ENCODE measurements at regions not wholly inside any gene's neighbourhood (a gene's known extent, or its start where the extent isn't known, plus 50 kb on each side); places are given as distances from the start of the nearest gene placed in this dataset.
"Not testable (repeated sequence)": the region's sequence is repeated elsewhere in the genome, so short reads cannot be mapped to it uniquely, and the experiment has no call there.

DNA sequence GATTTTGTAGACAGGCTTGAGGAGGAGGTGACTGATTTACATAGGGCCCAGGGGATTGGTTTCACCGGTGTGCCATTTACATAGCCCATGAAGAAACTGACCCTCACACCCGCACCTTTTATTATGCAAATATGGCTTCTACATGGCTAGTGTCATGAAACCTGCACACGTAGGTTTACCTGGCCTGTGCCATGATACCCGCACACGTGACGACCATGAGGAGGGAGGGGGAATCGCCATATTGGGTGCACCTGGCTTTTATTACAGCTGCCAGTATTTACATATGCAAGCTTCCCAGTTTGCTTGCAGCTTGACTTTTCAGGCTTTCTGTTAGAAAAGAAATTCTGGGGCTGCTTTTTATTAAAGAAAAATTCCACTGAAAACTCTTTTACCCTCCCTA is 359.7 kb downstream of the ADAM29 start:
- no peak for DNase-seq (ENCODE audit: low read depth)

DNA sequence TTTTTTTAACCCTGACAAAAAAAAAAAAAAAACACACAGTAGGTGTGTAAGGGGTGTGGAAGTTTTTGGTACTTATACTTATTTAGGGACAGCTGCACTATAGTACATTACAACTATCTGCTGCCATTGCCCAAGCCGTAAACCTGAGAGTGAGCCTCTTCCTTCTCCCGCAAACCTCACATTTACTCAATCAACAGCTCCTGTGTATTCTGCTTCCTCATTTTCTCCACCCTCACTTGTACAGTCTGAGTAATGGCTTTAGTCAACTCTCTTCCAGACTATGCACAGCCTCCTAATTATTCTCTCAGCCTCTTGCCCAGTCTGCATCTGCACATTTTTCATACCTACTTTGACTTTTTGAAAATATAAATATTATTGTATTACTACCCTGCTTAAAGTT is 362.0 kb downstream of the ADAM29 start:
- no peak for DNase-seq (ENCODE audit: low read depth)

DNA sequence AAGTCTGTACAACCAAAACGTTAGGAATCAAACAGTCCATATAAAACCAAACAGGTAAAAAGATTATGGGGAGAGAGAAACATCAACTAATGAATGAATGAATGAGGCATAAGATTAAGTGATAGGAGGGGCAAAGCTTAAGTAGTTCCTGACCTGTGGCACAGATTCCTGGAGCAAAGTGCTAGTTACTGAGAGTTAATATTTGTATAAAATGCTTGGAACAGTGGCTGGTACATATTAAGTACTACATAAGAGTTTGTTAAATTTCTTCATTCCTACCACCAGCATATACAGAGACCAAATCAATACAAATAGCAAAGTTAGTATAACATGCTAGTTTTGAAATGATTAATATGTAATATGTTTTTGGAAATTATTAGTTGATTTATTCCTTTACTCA is 363.7 kb downstream of the ADAM29 start:
- DNase-seq (ENCODE audit: low read depth), result no peak

DNA sequence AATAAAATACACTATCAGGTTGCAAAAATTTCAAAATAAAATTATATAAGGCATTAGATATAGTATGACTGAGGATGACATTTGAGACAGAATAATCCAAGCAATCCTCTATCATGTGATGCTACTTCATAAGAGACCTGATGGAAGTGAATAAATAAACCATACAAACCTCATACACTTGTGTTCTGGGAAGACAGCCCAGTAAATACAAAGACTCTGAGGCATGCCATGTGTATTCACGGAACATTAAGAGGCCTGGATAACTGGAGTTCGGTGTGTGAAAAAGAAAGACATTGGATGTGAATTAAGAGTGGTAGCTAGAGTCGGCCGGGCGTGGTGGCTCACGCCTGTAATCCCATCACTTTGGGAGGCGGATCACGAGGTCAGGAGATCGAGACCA is 364.2 kb downstream of the ADAM29 start:
- no peak for DNase-seq (ENCODE audit: low read depth)

DNA sequence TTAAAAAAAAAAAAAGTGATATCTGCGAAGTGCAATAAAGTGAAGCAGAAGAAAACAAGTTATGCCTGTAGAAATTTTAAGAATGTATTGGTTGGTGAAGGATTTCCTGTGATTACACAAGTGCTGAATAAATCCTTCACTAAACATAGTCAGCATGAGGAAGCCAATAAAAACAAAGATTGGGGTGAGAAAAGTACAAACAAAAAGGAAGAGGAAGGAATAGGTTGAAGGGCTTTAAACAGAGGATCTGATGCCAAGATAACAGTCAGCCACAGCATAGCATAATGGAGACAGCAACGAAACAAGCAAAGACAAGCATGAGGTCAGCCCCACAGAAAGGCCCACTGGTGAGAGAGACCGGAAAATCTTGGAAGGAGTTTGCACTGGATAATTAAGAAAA is 372.2 kb downstream of the ADAM29 start:
- DNase-seq (ENCODE audit: low read depth), result peak; percentile 52

DNA sequence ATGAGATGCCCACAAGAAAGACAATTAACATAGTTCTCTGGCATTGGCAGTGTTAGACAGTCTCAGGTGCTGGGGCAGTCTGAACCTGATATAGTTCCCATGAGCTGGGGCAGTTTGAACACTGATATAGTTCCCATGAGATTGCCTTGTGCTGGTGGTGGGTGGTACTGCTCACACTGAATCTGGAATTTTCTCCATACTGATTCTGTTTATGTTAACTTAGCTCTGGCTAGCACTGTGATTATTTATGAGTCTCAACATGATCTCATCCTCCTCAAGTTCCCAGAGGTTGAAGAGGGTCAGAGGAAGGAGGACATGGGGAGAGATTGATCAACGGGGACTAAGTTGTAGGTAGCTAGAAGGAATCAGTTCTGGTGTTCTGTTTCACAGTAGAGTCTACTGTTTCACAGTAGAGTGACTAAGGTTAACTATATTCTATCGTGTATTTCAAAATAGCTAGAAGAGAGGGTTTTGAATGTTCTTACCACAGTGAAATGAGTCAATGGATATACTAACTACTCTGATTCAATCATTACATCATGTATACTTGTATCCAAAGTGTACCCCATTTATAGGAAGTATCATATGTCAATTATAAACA is 379.9 kb downstream of the ADAM29 start:
- DNase-seq (ENCODE audit: low read depth), result peak; percentile 67

DNA sequence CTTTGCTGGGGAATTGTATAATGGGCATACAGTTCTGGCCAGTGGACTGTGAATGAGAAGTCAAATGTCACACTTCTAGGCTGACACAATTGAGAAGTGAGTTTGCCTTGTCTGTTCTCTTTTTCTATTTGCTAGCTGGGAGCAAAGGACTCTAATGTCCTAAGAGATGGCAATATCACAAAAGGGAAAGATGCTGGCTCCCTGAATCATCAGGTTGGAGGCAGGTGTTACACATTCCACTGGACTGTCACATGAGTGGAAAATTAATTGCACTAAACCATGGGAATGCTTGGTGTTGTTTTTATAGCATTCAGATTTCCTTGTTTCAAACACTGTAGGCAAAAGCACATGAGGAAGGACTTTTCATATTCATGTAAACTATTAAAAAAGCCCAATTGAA is 388.3 kb downstream of the ADAM29 start:
- DNase-seq (ENCODE audit: low read depth), result peak; percentile 84

DNA sequence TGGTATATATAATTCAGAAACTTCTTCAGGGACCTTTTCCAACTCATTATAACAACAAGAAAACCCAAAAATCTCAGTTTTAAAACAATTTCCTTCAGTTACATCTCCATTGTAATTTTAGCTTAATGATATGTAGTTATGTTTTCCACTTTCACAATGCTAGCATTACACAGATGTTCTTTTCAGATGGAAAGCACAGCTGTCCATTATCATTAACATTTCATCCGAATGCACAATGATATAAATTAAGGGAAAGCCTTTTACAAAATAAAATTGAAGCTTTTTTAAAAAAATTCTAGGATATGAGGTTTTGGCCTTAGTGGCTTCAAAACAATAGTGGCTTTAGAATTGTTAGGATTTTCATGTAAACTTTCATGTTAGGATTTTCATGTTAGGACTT is 389.2 kb downstream of the ADAM29 start:
- DNase-seq (ENCODE audit: low read depth), result no peak

DNA sequence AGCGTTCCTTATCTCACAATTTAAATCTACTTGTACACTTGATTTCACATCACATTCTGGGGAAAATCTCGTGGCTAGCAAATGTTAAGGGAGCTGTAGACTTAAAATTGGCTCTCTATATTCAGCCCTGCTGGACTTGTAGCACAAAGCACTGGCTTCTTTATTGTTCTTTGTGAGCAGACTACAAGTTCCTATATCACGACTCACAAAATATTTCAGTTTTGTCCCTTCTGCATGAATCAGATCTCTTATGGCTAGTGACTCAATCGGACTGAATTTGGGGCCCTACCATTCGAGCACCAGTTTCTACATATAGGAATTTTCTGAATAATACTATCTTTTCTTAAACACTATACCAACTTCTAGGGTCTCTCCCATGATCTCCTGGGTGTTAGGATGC is 390.1 kb downstream of the ADAM29 start:
- peak; percentile 76 for DNase-seq (ENCODE audit: low read depth)

DNA sequence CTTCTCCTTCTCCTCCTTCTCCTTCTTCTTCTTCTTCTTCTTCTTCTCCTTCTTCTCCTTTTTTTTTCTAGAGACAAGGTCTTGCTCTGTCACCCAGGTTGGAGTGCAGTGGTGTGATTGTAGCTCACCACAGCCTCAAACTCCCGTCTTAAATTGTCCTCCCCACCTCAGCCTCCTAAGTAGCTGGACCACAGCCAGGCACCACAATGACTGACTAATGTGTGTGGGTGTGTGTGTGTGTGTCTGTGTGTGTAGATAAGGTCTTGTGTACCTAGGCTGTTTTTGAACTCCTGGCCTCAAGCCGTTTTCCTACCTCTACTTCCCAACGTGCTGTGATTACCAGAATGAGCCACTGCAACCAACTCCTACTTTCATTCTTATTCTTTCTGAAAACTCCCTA is 390.9 kb downstream of the ADAM29 start:
- DNase-seq (ENCODE audit: low read depth), result peak; percentile 23

DNA sequence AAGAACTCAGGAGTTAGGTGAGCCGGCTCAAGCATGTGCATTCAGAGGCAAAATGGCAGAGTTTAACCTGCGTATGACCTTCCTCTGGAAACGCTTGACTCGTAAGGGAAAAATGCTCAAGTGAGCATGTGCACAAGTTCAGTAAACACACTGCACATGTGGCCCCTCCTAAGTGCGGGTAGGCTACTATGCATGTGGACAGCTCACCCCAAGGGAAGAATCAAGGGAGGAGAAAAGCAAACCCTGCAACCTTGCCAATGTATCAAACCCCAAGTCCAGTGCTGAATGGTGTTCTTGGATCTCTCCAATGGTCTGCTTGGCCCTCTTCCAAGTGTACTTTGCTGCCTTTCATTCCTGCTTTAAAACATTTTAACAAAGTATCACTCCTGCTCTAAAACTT is 407.1 kb downstream of the ADAM29 start:
- DNase-seq (ENCODE audit: low read depth), result no peak

DNA sequence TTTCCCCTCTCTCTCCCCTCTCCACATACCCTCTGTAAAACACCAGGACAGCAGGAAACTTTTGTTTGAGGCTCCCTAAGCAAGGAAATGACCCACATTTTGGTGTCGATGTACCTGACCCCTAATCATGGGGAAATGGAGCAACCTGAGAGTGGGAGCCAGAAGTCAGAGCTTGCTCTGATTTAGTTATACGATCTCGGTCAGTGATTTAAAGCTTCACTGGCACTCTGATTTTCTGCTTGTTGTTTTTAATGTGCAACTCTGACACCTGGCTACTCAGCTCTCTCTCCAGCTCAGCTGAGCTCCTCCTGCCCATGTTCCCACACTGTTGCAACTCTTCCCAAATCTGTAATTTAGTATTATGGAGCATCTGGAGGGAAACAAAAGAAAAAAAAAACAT is 408.6 kb downstream of the ADAM29 start:
- no peak for DNase-seq (ENCODE audit: low read depth)

DNA sequence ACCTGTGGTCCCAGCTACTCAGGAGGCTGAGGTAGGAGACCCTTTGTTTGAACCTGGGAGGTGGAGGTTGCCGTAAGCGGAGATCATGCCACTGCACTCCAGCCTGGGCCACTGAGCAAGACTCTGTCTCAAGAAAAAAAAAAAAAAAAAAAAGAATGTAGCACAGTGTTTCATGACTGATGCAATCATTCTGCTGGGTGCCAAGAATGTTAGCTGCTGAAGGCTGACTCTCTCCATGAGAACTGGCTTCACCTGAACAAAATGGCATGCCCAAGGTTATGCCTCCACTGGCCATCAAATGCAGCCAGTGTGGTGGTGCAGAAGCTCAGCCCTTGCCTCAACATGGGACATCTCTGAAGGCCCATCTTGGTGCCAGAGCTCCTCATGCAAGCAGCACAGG is 412.1 kb downstream of the ADAM29 start:
- DNase-seq (ENCODE audit: low read depth), result no peak

DNA sequence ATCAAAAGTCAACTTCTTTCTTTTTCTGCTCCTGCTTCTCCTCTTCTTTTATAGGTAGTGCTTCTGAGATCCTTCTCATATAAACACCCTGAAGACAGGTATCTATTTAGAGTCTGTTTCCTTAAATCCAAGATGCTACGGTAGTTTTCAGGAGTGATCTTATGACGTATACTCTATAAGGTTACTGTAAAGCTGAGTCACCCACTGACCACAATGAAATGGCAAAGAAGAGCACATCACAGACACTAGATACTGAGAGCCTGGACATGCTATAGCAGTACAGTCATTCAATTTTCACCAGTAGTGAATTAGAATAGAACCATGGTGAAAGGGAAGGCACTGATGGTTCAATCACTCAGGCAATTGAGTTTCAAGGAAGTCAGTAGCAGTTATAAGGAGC is 412.5 kb downstream of the ADAM29 start:
- DNase-seq (ENCODE audit: low read depth), result no peak

DNA sequence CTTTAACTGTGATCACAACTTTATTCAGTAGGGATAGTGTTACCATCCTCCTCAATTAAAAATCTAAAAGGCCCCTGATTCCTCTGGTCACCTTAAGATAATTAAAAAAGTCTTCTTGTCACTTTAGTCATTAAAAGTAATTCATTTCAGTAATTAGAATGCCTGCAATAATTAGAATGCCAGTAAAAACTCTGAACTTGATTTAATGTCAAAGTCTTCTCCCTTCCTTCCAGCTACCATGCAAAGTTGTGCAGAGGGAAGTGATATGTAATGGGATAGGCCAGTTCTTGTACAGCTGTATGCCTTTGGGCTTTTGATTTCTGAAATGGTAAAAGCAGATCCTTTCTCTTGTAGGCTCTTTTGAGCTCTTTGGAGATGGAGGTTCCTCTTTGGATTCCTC is 417.2 kb downstream of the ADAM29 start:
- DNase-seq (ENCODE audit: low read depth), result no peak

DNA sequence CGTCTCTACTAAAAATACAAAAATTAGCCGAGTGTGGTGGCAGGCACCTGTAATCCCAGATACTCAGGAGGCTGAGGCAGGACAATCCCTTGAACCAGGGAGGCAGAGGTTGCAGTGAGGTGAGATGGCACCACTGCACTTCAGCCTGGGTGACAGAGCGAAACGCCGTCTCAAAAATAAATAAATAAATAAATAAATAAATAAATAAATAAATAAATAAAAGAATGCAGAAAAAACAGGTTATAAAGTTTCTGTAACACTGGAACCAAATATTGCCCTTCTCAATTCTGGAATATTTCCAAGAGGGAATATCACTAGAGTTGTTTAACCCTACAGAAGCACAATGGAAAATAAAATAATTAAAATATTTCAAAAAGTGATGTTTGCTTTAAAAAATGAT is 418.4 kb downstream of the ADAM29 start:
- DNase-seq (ENCODE audit: low read depth), result not testable (repeated sequence)

DNA sequence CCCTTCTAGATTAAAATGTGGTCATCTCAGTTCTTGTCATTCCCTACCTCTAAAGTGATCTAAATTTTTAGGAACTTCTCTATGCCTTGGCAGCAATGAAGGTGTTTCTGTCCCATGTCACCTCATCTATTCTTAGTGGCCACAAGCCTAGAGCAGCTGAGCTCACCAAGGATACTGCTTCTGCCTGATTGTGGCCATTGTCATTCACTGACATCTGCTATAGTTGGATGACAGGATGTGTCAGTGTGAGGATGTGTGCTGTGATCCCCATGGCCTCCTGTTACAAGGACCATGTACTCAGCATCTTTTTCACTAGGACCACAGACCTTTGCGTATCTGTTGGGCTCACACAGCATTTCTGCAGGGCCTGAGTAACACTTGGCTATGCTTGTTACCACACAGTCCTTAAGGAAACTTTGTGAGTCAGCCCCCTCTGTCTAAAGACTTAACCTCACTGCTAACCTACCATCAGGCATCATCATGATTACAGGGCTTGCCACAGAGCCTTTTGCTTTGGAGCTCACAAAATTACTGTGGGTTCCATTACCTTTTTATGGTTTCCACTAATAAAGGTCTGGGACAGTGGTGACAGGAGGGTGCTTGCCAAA is 421.0 kb downstream of the ADAM29 start:
- DNase-seq (ENCODE audit: low read depth), result peak; percentile 4

DNA sequence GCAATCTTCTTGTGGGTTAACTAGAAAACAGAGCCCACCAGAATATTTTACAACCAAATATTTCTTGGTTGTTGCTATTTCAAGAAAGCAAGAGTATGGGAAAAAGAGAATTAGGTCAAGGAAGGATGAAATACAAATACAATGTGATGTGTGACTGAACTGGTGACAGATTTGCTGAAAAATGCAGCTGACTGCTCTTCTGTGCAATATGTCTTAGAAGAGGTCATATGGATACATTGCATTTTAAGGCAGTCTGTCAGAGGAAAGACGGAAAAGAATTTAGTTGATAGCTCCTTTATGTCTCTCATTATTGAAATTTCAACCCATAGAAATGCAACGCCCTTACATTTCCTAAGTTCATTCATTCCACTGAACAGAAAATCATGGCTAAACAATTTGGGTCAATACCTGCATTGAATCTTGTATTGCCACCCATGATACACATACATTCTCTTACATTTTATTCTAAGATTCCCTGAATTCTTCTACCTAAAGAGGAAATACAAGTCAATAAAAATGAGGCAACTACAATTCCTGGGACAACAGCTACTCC is 423.1 kb downstream of the ADAM29 start:
- no peak for DNase-seq (ENCODE audit: low read depth)

DNA sequence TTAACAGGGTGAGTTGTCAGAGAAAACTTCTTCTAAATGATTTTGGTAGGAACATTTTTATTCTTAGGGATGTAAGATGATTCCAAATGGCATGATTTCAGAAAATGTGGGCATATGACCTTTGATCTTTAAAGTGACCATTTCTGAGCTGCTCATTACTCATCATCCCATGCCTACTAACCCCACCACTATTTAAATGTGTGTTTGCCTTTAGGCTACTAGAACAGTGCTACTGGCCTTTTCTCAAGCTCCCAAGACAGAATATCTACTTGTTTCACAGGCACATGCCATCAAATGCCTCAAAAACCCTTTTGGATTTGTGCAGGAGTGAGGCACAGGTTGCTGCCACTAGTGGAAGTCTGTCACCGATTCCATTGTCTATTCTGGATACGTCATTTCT is 428.2 kb downstream of the ADAM29 start:
- DNase-seq (ENCODE audit: low read depth), result peak; percentile 41

DNA sequence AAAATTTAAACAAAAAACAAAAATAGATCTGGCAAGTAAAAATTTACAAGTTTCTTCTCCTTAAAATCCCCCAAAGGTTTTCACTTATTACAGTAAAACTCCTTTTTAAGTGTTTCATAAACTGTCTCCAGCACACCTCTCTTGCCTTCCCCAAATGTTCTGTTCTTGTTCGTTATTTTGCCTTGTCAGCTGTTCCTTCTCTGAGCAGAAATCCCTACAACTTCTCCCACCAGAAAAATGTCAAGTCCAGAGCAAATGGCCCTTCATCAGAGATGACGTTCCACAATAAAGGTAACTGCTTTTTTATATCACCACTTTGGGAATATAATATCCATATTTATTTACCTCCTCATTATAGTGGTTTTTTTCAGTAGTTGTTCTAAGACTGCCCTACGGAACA is 432.1 kb downstream of the ADAM29 start:
- DNase-seq (ENCODE audit: low read depth), result no peak

DNA sequence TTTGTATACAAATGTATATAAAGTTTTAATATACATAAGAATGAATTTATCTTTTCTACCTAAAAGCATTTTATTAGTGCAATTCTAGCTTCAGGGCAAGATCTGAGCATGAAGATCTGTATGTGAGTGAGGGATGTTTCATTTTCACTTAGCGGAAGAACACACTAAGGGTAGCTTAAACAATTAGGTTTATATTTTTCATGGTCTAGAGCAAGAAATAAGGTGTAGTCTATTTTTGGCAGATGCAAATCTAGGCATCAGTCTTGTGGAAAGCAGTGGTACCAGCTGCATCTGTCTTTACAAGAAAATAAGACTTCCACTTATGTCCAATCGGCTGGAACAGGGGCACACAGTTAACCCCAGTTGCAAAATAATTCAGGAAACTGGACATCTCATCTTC is 433.3 kb downstream of the ADAM29 start:
- DNase-seq (ENCODE audit: low read depth), result no peak

DNA sequence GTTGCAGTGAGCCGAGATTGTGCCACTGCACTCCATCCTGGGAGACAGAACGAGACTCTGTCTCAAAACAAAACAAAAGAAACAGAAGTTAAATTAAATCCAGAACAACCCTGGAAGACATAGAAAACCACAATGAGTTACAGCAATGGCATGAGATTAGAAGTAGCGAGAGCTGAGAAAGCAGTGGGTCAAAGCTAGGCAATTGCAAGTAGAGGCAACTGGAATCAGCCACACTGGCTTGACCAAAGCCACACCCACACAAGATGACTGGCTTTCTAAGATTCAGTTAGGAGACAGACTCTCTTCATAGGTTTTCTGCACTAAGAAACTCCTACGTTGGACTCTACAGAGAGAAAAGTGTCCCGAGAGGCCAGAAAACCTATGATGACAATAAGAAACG is 443.0 kb downstream of the GPM6A start:
- no peak for DNase-seq (ENCODE audit: low read depth)

DNA sequence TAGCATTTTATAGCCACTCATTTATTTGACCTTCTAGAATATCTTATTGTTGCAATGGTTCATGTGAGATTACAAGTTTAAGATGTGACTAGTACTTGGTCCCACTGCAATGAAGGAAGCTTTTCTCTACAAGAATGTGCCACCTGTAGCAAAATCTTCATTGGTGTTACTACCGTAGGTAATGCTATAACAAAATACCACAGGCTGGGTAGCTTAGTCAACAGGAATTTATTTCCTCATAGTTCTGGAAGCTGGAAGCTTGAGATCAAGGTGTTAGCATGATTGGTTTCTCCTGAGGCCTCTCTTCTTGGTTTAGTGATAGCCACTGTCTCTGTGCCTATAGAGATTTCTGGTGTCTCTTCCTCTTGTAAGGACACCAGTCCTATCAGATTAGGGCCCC is 441.0 kb downstream of the GPM6A start:
- peak; percentile 38 for DNase-seq (ENCODE audit: low read depth)

DNA sequence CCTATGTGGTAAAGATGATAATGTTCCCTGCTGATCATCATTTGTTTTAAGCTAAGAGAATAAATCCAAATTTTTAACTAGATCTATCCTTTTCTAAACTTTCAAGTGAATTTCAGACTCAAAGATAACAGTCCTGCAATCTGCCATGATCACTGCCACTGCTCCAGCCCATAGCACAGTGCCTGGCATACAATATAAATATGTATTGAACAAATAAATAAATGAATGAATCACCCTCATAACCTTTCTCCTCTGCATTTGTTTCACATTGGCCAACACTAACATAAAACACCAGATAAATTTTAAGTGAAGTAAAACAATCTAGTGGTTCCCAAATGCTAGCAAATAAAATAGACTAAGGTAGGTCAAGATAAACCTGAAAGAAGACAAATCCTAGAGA is 439.0 kb downstream of the GPM6A start:
- DNase-seq (ENCODE audit: low read depth), result no peak

Measured in renal cortical epithelial cell (primary cell).